ENCODE measurements at regions not wholly inside any gene's neighbourhood (a gene's known extent, or its start where the extent isn't known, plus 50 kb on each side); places are given as distances from the start of the nearest gene placed in this dataset.

- no peaks in the 10 kb centered on the region for H3K4me1 ChIP-seq
- no peak for DNase-seq (ENCODE audit: low spot score in 2 of 2)
- no peak overlapping the region for H3K4me3 ChIP-seq
- H3K27me3 ChIP-seq = peaks cover 0 to 2% of the 10 kb centered on the region in 2 donors
- peaks cover 0 to 6% of the 10 kb centered on the region in 2 donors for H3K9me3 ChIP-seq
- H3K27ac ChIP-seq = no peak overlapping the region
- intact Hi-C loops (cut with DNase I; ENCODE audit: low total_unique reads) = loop anchor here (10.0 kb wide), 1 partner anchor 613 kb away; no protein-coding TSS in a partner anchor
- H3K36me3 ChIP-seq = no peaks in the 10 kb centered on the region
- TF ChIP-seq POLR2AphosphoS5 (IDR thresholded peaks at IDR 0.05) = no peak
- no peak for TF ChIP-seq POLR2A (IDR thresholded peaks at IDR 0.05)
- no peak for TF ChIP-seq CTCF (IDR thresholded peaks at IDR 0.05)
Measured at GRCh38 chr17:73798111-73798748, 154.0 kb upstream of the SDK2 start.

GRCh38 chr17:73799096-73799495 is 154.9 kb upstream of the SDK2 start:
- TF ChIP-seq POLR2A (IDR thresholded peaks at IDR 0.05) (no peak), POLR2AphosphoS5 (IDR thresholded peaks at IDR 0.05) (no peak), CTCF (IDR thresholded peaks at IDR 0.05) (no peak)
- intact Hi-C loops (cut with DNase I; ENCODE audit: low total_unique reads) = loop anchor here (10.0 kb wide), 1 partner anchor 614 kb away; no protein-coding TSS in a partner anchor
- DNase-seq (ENCODE audit: low spot score in 2 of 2) = no peak
- H3K27ac ChIP-seq = no peak overlapping the region
- peaks cover 0 to 8% of the 10 kb centered on the region in 2 donors for H3K9me3 ChIP-seq
- no peak overlapping the region for H3K4me3 ChIP-seq
- no peaks in the 10 kb centered on the region for H3K4me1 ChIP-seq
- no peaks in the 10 kb centered on the region for H3K36me3 ChIP-seq
- peaks cover 0 to 11% of the 10 kb centered on the region in 2 donors for H3K27me3 ChIP-seq

GRCh38 chr17:73799781-73800627 is 155.8 kb upstream of the SDK2 start:
- Histone ChIP-seq H3K27ac (no peak overlapping the region), H3K36me3 (no peaks in the 10 kb centered on the region), H3K4me1 (no peaks in the 10 kb centered on the region), H3K9me3 (peaks cover 0 to 8% of the 10 kb centered on the region in 2 donors), H3K4me3 (no peak overlapping the region), H3K27me3 (peaks cover 0 to 15% of the 10 kb centered on the region in 2 donors)
- TF ChIP-seq POLR2AphosphoS5 (IDR thresholded peaks at IDR 0.05) (no peak), CTCF (IDR thresholded peaks at IDR 0.05) (no peak), POLR2A (IDR thresholded peaks at IDR 0.05) (no peak)
- no peak for DNase-seq (ENCODE audit: low spot score in 2 of 2)
- intact Hi-C loops (cut with DNase I; ENCODE audit: low total_unique reads) = loop anchor here (10.0 kb wide), 1 partner anchor 615 kb away; no protein-coding TSS in a partner anchor

- DNase-seq (ENCODE audit: low spot score in 2 of 2) = no peak
- Histone ChIP-seq H3K4me3 (no peak overlapping the region), H3K36me3 (no peaks in the 10 kb centered on the region), H3K4me1 (no peaks in the 10 kb centered on the region), H3K27ac (no peak overlapping the region), H3K9me3 (peaks cover 0 to 8% of the 10 kb centered on the region in 2 donors), H3K27me3 (peaks cover 0 to 21% of the 10 kb centered on the region in 2 donors)
- TF ChIP-seq POLR2AphosphoS5 (IDR thresholded peaks at IDR 0.05) (no peak), POLR2A (IDR thresholded peaks at IDR 0.05) (no peak), CTCF (IDR thresholded peaks at IDR 0.05) (no peak)
- intact Hi-C loops (cut with DNase I; ENCODE audit: low total_unique reads) = no loop called here
Measured at GRCh38 chr17:73800893-73801292, 156.6 kb upstream of the SDK2 start.

All from breast epithelium (tissue), 4 donors.